Mesothelial cell of epicardium (in vitro differentiated cells): ENCODE measurements at regions not wholly inside any gene's neighbourhood (a gene's known extent, or its start where the extent isn't known, plus 50 kb on each side); places are given as distances from the start of the nearest gene placed in this dataset.

ENCODE experiments used
- DNase-seq, 2 experiments: peaks; one replicate each; pipeline ENCODE4 v3.0.0; 2021; ENCODE audit warnings: low spot score in 2 of 2; ENCODE audit not compliant: unreplicated experiment in 2 of 2
- H3K27ac Mint-ChIP-seq: 2 replicates; pipeline ENCODE4 v1.8.0; 2021; ENCODE audit warnings: mixed read lengths
- H3K27me3 Mint-ChIP-seq: 2 replicates; pipeline ENCODE4 v1.8.0; 2021; ENCODE audit warnings: low read depth, mixed read lengths
- H3K36me3 Mint-ChIP-seq: 2 replicates; pipeline ENCODE4 v1.8.0; 2021; ENCODE audit warnings: mixed read lengths
- H3K4me1 Mint-ChIP-seq: 2 replicates; pipeline ENCODE4 v1.8.0; 2021; ENCODE audit warnings: mixed read lengths
- H3K4me3 Mint-ChIP-seq: 2 replicates; pipeline ENCODE4 v1.8.0; 2021; ENCODE audit warnings: mild to moderate bottlenecking, moderate library complexity, mixed read lengths
- H3K9me3 Mint-ChIP-seq: 2 replicates; pipeline ENCODE4 v1.8.0; 2021; ENCODE audit warnings: mixed read lengths
- CTCF ChIP-seq: fragments of 200-600 bp; sonication (generic); IDR thresholded peaks from one replicate; pipeline ENCODE4 v1.5.0; 2021; ENCODE audit warnings: antibody characterized with exemption; ENCODE audit not compliant: unreplicated experiment

DNA sequence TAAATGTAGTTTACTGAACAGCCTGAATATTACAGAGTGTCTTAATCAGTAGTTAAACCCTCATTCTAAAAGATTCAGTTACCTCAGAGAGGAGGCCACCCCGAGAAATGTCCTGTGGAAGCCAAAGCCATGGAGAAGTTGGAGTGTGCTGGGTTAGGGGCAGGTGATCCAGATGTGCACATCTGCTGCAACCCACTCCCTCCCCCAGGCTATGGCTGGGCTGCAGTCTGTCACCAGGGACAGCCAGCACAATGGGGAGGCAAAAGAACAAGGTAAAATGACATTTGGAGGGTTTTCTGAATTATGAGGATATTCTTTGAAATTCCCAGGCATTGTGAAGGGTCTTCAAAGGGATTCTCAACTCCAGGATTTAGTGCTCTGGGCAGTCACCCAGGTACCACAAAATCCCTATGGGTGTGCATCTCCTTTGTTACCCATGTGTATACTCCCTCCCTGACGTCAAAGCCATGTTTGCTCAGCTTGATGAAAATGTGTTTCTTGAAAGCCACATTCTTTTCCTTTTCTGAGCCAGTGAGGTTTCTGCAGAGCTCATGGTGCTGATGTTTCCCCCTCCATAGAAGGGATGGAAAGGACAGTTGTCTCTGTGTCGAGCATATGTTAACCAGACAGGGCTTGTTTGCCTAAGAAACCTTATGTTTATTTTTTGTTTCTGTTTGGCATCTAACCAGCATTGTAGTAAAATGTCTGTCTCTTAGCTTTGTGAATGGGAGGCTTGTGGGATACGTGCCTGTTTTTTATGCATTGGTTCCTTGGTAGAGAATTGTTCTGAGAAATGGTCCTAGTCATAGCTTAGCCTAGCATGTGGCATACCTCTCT is 212.3 kb upstream of the TBX18 start:
- H3K36me3 Mint-ChIP-seq: no peaks in the 10 kb centered on the region
- H3K4me1 Mint-ChIP-seq: no peaks in the 10 kb centered on the region
- H3K4me3 Mint-ChIP-seq: no peak overlapping the region
- H3K27ac Mint-ChIP-seq: no peak overlapping the region
- peaks cover 18% of the 10 kb centered on the region for H3K27me3 Mint-ChIP-seq
- H3K9me3 Mint-ChIP-seq: peaks cover 4% of the 10 kb centered on the region
- TF ChIP-seq CTCF: no peak
- DNase-seq: no peak

GRCh38 chr6:84975316-84975715 is 210.9 kb upstream of the TBX18 start:
- no peak overlapping the region for H3K27ac Mint-ChIP-seq
- TF ChIP-seq CTCF: no peak
- H3K27me3 Mint-ChIP-seq: peaks cover 15% of the 10 kb centered on the region
- peaks cover 4% of the 10 kb centered on the region for H3K9me3 Mint-ChIP-seq
- H3K36me3 Mint-ChIP-seq: no peaks in the 10 kb centered on the region
- H3K4me3 Mint-ChIP-seq: no peak overlapping the region
- no peak for DNase-seq
- no peaks in the 10 kb centered on the region for H3K4me1 Mint-ChIP-seq

DNA sequence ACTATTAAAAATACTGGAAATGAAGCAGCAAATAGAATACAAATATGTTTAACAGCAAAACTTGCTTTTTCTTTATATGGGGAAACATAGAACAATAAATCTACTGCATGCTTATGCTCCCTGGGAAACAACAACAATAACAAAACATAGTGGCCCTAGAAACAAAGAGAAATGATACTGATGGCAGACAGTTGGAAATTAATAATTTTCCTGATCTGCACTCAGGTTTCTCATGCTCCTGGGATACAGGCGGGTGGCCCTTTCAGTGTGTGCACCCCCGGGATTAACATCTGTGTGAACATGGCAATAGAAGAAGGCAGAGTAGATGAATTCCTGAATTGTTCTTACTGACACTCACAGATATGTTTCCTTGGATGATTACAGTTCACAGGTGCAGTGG is 209.2 kb upstream of the TBX18 start:
- H3K9me3 Mint-ChIP-seq: peaks cover 12% of the 10 kb centered on the region
- no peak overlapping the region for H3K27ac Mint-ChIP-seq
- H3K4me1 Mint-ChIP-seq: no peaks in the 10 kb centered on the region
- no peaks in the 10 kb centered on the region for H3K36me3 Mint-ChIP-seq
- H3K27me3 Mint-ChIP-seq: peaks cover 15% of the 10 kb centered on the region
- no peak for DNase-seq
- no peak for TF ChIP-seq CTCF
- no peak overlapping the region for H3K4me3 Mint-ChIP-seq

- Mint-ChIP-seq H3K27ac (no peak overlapping the region), H3K27me3 (peaks cover 6% of the 10 kb centered on the region), H3K9me3 (peaks cover 26% of the 10 kb centered on the region), H3K4me1 (no peaks in the 10 kb centered on the region), H3K36me3 (no peaks in the 10 kb centered on the region), H3K4me3 (no peak overlapping the region)
- DNase-seq: no peak
- no peak for TF ChIP-seq CTCF
Observed at GRCh38 chr6:84967965-84968364, 203.6 kb upstream of the TBX18 start.

DNA sequence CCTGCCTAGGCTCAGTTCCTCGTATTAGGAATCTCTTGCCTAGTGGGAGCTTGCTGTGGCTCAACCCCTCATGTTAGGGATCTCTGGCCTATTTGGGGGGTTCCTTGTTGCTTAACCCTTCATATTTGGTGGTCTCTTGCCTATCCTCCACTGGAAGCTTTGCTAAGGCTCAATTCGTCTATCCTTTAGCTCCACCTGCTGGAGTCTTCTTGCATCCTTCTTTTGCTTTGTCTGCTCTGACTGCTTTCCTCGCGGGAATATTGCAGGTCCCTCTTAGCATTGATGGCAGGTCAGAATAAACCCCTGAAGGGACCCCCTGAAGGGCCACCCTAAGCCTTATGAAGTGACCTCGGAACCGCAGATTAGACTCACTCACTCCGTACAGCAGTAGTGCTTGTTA is 203.0 kb upstream of the TBX18 start:
- Mint-ChIP-seq H3K36me3 (no peaks in the 10 kb centered on the region), H3K4me3 (no peak overlapping the region), H3K9me3 (peaks cover 22% of the 10 kb centered on the region), H3K4me1 (no peaks in the 10 kb centered on the region), H3K27ac (no peak overlapping the region), H3K27me3 (peaks cover 3% of the 10 kb centered on the region)
- TF ChIP-seq CTCF: no peak
- DNase-seq: no peak
